ENCODE measurements at regions not wholly inside any gene's neighbourhood (a gene's known extent, or its start where the extent isn't known, plus 50 kb on each side); places are given as distances from the start of the nearest gene placed in this dataset.

GRCh38 chr9:4435197-4435596 lies 55.1 kb upstream of the SLC1A1 start:
- TF ChIP-seq EP300 (IDR thresholded peaks at IDR 0.05), result no peak
- no peak for TF ChIP-seq CTCF (IDR thresholded peaks at IDR 0.05)
- TF ChIP-seq POLR2A (IDR thresholded peaks at IDR 0.05), result no peak
- TF ChIP-seq POLR2AphosphoS5 (IDR thresholded peaks at IDR 0.05), result no peak
